ENCODE measurements at regions not wholly inside any gene's neighbourhood (a gene's known extent, or its start where the extent isn't known, plus 50 kb on each side); places are given as distances from the start of the nearest gene placed in this dataset.

- no peak for DNase-seq
Observed at GRCh38 chr14:97539884-97540283, 742.7 kb downstream of the VRK1 start.

GRCh38 chr14:97543221-97543620 is 746.0 kb downstream of the VRK1 start:
- no peak for DNase-seq

- no peak for DNase-seq
Observed at GRCh38 chr14:97543816-97544215, 746.6 kb downstream of the VRK1 start.

GRCh38 chr14:97544571-97544970 is 747.4 kb downstream of the VRK1 start:
- no peak for DNase-seq

- no peak for DNase-seq
Observed at GRCh38 chr14:97546491-97547230, 749.5 kb downstream of the VRK1 start.

DNA sequence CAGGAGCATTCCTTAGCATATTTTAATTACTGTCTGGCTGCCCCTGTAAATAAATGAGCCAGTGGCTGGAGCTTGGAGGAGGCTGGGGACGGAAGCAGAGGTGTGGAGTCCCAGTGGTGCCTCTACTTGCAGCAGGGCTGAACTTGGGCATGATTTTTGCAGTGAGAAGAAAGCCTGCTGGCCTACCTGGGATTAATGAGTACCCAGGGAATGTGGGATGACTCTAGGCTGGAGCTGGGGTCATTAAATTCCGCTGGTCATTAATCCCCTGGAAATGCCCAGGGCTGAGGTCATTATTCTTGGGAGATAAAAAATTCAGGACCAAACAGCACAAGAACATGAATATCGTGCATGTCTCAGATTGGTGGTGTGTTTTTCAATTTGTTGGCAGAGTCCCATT is 753.3 kb downstream of the VRK1 start:
- no peak for DNase-seq

GRCh38 chr14:97554597-97554996 is 757.4 kb downstream of the VRK1 start:
- DNase-seq, result no peak

DNA sequence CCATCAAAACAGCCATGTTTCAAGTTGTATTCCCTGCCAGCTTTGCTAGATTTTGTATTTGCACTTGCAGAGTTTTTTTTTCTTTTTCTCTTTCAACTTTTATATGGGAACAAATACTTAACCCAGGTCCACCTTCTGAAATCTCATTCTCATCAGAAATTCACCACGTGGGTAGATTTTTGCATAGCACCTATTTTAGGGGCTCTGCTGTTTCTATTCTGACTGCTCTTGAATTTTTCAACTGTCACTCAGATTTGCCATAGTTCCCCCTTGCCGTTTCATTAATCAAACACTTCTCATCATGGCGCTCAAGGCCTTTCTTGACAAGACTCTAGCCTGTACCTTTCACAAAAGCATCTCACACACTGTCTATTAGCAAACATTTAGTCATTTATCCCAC is 767.2 kb downstream of the VRK1 start:
- no peak for DNase-seq

DNA sequence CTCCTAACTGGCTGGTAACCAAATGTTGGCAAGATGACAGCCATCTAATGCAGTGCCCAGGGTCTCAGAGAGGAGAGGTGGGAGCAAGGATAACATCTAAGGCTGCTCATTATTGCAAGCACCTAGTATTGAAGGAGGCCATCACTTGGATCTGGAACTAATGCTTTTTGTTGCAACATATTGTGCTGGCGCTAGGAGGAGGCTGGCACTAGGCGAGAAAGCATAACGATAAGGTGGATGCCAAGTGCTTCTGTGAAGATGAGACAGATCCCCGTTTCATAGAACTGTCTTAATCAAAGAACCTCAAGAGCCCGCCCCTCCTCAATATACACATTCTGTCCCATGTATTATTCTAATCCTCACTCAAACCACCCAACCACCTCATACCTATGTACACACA is 774.0 kb downstream of the VRK1 start:
- no peak for DNase-seq

DNA sequence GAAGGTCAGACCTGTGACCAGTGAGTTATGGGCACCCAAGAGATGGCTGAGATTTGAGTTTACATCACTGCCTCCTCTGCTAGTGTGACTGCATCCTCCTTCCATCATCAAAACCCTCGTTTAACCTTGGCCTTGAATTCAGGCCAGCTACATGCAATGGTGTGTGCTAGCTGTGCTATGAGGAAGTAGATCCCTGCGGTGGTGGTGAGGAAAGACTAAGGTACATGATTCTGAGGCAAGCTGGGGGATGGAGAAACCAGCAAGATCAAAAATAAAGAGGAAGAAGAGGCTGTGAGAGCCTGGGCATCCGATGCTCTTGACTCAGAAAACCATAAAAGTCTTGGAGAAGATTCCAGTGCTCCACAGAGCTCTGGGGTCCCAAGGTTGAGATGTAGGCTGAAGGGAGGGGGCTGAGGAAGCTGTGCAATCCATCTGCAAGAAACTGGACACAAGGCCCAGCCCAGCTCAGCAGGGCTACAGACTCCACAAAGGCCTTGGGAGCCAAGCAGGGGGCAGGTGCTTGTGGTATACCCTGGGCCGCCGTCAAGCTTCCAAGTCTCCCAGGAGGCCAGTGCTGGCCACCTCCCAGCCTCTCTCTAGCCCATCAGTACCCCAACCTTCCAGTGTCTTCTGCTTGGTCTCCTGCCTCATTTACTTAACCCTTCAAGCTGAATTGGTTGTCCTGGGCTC is 774.8 kb downstream of the VRK1 start:
- DNase-seq, result no peak

GRCh38 chr14:97572583-97573458 is 775.6 kb downstream of the VRK1 start:
- no peak for DNase-seq

DNA sequence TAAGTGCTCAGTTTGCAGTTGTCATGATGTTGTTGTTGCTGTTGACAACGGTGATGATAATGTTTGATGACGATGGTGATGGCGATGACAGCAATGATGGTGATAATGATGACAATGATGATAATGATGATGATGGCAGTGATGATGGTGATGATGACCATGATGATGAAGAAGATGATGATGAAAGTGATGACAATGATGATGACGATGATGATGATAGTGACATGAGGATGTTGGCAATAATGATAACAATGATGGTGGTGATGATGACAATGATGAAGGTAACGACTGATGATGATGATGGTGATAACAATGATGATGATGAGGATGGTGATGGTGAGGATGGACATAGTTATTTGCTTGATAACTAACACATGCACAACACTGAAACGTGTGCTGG is 778.5 kb downstream of the VRK1 start:
- DNase-seq, result no peak

GRCh38 chr14:97578982-97579548 is 781.9 kb downstream of the VRK1 start:
- no peak for DNase-seq

GRCh38 chr14:97581016-97581415 is 783.8 kb downstream of the VRK1 start:
- DNase-seq, result no peak

DNA sequence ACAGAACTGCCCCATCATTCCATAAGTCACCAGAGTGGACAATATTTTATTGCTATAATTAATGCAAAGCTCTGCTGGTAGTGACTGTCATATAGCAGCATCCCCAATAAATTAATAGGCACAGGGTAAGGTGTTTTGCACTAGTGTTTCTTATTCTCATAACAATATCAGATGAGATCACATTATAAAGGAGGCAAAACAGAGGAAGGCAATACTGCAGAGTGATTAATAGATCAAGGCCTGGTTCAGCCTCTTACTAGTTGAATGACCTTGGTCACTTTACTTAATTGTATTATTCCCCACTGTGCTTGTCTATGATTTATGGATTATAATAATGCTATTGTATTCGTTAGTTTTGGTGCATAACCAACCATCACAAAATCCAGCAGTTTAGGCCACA is 784.8 kb downstream of the VRK1 start:
- no peak for DNase-seq

DNA sequence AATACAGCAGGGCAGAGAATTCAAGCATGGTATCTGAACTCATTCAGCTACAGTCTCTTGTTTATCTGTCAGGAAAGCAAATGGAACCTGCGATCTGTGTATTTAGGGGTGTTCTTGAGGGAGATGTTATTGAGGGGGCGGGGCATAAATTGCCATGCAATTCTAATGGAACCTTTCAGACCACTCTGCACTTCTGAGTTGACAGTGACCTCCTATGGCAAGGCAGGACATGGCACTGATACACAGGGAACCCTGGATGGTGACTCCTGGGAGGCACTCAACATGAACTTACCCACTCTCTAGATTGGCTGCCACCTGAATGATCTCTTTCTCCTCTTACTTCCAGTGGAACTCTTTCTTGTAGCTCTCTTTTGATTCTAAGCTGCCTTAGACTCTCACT is 787.3 kb downstream of the VRK1 start:
- DNase-seq, result no peak

GRCh38 chr14:97592341-97592980 is 795.3 kb downstream of the VRK1 start:
- no peak for DNase-seq

- no peak for DNase-seq
Observed at GRCh38 chr14:97594306-97594705, 797.1 kb downstream of the VRK1 start.

GRCh38 chr14:97602438-97603117 is 805.4 kb downstream of the VRK1 start:
- no peak for DNase-seq

DNA sequence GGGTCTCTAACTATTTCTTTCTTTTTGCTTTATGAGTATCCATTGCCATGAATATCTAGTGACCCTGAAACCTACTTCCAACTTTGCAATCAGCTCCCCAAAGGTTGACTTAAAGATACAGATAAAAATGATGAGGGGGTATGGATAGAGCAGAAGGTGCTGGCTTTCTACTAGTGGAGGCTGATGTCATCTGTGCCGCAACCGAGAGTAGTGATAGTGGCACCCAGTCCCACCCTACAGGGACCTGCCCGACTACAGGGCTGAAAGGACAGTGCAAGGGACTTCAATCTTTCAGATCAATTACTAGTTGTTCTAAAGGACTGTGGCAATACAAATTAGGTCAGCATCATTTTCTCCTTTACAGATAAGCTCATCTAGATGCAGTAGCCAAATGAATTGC is 806.0 kb downstream of the VRK1 start:
- no peak for DNase-seq

- no peak for DNase-seq
Observed at GRCh38 chr14:97604731-97605130, 807.5 kb downstream of the VRK1 start.

GRCh38 chr14:97618401-97618800 is 821.2 kb downstream of the VRK1 start:
- no peak for DNase-seq

Measured in HCEC 1CT (cell line).